GM21390 (cell line): ENCODE measurements at regions not wholly inside any gene's neighbourhood (a gene's known extent, or its start where the extent isn't known, plus 50 kb on each side); places are given as distances from the start of the nearest gene placed in this dataset.

ENCODE experiments used
- ATAC-seq: cut with Tn5 transposase; IDR thresholded peaks from one replicate; pipeline ENCODE4 v1.9.1; 2021; ENCODE audit not compliant: unreplicated experiment

DNA sequence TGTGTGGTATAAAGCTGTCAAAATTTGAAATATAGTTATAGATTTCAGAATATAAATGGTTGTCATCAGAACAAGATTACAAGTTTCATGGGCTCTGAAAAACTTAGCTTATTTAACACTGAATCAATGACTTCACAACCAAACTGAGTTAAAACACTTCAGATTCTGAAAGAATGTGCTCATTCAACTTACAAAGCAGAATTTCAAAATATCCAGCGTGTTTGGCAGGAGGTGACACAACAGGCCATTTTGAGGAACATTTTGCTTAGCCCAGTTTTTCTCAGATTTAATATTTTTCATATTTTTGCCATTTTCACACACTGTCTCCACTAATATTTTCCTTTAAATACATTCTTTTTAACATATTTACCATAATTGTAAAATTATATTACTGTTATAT, 781.1 kb downstream of the TUSC7 start:
- ATAC-seq: no peak

DNA sequence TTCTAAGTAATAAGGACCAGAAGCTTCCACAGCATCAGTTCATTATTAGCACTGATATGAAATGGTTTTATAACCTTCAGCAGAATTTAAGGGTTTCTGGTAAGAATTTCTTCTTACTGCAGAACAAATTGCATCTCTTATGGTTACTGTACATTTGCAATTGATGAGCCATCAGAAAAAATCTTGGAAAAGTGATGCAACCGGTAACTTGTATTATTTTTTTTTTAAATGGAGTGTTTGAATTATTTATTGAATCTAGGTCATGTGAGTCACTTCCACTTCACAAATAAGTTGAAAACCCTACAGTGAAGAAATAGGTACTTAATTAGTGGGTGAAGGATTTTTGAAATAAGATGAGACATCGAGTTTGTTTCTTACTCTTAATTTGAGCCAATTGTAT, 786.0 kb downstream of the TUSC7 start:
- ATAC-seq: no peak

- no peak for ATAC-seq
Measured at GRCh38 chr3:117499189-117499870, 789.8 kb downstream of the TUSC7 start.

DNA sequence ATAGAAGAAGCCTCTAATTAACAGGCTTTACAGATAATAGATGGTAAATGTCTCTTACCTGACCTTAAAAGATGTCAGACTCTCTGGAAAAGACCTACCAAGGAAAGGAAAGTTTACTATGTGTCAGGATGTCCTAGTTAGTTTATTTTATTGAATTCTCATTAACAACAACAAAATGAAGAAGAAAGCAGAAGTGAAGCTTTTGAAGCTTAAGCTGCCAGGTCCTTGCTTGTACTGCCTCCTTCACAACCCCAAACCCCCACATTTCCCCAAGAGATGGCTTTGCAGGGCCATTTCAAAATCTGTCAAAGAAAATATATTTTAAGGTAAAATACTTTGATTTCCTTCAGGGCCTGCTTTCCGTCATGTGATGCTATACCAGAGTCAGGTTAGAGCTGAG, 798.4 kb downstream of the TUSC7 start:
- ATAC-seq: no peak

DNA sequence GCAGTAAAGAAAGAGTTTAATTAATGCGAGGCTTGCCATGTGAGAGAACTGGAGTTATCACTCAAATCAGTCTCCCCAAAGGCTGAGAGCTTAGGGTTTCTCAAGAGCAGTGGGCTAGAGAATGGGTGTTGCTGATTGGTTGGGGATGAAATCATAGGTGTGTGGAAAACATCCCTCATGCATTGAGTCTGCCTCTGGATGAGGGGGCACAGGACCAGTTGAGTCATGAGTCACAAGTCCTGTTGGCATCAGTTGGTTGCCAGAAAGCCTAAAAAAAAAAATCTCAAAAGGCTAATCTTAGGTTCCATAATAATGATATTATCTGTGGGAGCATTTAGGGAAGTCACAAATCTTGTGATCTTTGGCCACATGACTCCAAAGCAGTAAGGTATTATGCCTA, 800.3 kb downstream of the TUSC7 start:
- ATAC-seq: no peak

DNA sequence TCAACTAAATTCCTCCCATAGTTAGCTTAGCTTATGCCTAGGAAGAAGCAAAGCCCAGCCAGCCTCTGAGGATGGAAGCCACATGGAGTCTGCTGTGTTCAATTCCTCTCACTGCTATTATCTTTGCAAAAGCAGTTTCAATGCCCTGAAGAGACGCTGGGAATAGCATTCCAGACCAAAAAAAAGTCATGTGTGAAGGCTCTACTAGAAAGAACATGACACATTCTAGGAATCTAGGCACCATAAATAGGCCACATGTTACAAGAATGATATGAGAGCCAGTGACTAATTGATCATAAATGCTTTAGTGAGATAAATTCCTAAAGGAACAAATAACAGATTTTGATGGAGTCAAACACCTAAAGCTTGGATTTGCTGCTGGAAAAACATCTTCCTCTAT, 800.8 kb downstream of the TUSC7 start:
- no peak for ATAC-seq

GRCh38 chr3:117512975-117513374, 803.4 kb downstream of the TUSC7 start:
- ATAC-seq: no peak

GRCh38 chr3:117515309-117515708, 805.7 kb downstream of the TUSC7 start:
- ATAC-seq: no peak

DNA sequence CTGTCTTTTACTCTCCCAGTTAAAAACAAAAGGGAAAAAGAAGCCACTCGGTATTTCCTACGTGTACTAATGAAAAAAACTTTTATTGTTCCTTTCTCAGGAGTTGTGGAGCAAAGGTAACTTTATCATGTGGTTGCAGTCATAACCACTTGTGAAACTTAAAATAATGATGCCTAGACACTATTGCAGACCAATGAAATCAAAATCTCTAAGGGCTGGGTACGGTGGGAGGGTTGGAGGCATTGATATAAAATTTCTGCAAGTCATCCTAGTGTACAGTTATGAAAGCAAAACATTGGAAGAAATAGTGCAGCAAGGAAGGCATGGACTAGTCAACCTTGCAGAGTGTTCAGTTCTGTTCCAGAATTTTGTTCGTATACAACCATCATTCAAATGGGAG, 808.8 kb downstream of the TUSC7 start:
- ATAC-seq: no peak

DNA sequence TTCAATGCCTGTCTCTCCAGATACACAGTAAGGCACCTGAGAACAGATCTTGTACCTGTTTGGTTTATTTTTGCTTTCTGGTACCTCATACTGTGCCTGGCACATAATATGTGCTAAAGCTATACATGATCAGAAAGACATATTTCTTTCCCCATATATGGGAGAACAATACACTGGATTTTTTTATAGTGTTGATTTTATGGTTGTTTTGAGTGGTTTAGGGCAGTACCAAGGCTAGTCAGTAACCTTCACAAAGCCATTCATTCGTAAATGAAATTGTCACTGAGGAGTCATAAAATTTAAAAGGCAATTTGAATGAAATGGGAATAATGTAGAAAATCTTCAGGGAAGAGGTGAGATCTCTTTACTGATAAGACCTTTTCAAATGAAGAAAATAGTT, 810.2 kb downstream of the TUSC7 start:
- no peak for ATAC-seq

DNA sequence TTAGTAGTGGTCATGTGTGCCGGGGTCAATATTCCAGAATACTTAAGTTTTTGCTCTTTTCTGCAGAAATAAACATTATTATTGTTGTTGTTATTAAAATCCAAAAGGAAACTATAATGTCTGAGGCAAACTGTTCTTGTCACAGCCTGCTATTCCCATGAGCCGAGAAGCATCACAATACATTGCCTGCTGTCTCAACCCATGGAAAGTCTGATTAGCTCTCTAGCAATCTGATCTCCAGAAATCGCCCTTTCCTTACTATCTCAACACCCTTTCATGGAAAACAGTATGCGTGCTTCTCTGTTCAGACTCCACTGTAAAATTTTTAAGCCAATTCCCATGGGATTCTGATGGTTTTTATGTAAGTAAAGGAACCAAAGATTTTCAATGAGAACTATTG, 811.0 kb downstream of the TUSC7 start:
- no peak for ATAC-seq

GRCh38 chr3:117523418-117523817, 813.8 kb downstream of the TUSC7 start:
- no peak for ATAC-seq

GRCh38 chr3:117524890-117525289, 815.3 kb downstream of the TUSC7 start:
- no peak for ATAC-seq

DNA sequence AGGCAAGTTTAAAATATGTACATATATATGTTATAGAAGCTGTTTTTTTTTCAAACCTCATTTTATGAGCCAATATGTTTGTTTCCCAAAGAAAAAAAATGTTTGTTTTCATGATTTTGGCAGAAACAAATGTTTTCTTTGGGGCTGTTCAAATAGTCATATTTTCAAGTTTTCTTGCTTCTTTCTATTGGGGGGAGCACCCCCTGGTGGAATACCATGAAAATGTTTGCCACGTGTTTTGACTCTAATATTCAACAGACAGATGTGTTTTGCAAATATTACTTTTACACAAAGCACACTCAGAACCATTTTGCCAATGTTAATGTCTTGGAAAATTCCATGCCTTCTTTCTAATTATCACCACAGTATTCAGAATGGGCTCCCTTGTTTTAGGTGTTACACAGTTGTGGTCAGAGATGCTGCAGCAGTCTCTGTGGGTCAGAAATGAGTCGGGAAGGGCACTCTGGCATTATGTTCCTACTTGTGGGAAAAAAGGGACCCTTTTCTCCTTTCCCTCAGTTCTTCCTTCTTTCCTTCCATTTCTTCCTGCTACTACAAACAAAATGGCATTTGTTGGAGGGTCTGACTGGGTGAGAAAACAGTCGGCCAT, 817.0 kb downstream of the TUSC7 start:
- peak; percentile 65 for ATAC-seq

GRCh38 chr3:117527346-117527745, 817.8 kb downstream of the TUSC7 start:
- ATAC-seq: no peak

DNA sequence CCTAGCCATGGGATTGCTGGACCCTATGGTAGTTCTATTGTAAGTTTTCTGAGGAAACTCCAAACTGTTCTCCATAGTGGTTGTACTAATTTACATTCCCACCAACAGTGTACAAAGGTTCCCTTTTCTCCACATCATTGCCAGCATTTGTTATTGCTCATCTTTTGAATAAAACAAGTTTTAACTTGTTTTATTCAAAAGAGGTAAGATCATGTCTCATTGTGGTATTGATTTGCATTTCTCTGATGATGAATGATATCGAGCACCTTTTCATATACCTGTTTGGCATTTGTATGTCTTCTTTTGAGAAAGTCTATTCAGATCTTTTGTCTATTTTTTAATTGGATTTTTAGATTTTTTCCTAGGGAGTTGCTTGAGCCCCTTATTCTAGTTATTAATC, 819.1 kb downstream of the TUSC7 start:
- no peak for ATAC-seq

DNA sequence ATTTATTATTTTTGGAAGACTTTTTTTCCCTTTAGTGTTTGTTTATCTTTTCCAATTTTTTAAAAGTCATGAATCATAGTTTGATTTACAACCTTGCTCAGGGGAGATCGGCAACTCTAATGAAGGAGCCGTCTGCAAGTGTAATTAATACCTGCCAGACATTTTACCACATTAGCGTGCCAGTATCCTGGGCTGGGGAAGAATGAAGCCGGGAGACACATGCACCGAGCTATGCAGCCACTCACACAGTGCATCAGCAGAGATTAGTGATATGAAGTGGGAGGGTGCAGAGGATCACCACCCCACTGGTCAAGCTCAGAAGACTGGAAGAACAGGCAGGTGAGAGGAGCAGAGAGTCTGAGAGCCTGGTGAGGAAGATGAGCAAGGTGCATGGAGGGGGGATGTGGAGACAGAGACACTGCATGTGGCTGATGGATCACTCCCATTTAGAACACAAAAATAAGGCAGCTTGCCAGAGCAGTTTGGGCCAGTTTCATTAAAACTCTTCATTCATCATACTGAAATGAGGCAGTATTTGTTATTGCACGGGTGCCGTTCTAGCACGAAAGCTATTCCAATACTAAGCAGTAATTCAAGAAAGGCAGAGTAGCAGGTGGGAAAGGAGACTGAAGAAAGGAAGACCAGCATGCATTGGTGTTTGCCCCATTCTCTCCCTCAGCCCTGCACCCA, 821.6 kb downstream of the TUSC7 start:
- no peak for ATAC-seq

GRCh38 chr3:117532268-117532667, 822.7 kb downstream of the TUSC7 start:
- no peak for ATAC-seq

DNA sequence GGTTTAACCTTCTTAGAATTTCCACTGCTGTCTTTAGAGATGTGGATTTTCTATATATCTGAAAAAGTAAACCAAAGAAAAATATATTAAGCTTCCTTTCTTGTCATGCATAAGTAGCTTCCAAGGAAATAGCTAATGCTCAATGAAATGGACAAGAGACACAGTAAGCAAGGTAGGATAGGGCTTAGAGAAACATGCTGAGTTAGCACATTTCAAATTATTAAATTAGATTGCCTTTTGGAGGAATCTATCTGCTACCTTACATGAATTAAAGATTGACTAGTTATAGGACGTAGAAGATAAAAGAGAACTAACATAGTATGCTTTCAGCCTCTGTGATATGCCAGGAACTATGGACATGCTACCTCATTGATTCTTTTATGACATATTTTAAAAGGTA, 824.6 kb downstream of the TUSC7 start:
- no peak for ATAC-seq

- no peak for ATAC-seq
Measured at GRCh38 chr3:117536006-117536405, 826.4 kb downstream of the TUSC7 start.

- no peak for ATAC-seq
Measured at GRCh38 chr3:117537949-117538348, 828.4 kb downstream of the TUSC7 start.

- ATAC-seq: no peak
Measured at GRCh38 chr3:117539729-117540128, 830.1 kb downstream of the TUSC7 start.
